Epithelial cell of esophagus (primary cell): ENCODE measurements at regions not wholly inside any gene's neighbourhood (a gene's known extent, or its start where the extent isn't known, plus 50 kb on each side); places are given as distances from the start of the nearest gene placed in this dataset.

Source experiments
- DNase-seq: peaks from one replicate; pipeline ENCODE4 v3.0.0; 2010; ENCODE audit warnings: low read depth
- H3K4me3 ChIP-seq: 2 replicates; pipeline ENCODE4 v1.5.1; 2011; ENCODE audit warnings: mild to moderate bottlenecking, low read length, control low read depth
- CTCF ChIP-seq: IDR thresholded peaks from 2 replicates; pipeline ENCODE4 v1.5.1; 2011; ENCODE audit warnings: low read depth, mild to moderate bottlenecking, low read length, control low read depth, inconsistent platforms; ENCODE audit not compliant: insufficient read depth; ENCODE audit errors: missing control alignments

GRCh38 chr4:119683518-119683917, 54.9 kb upstream of the PDE5A start:
- DNase-seq = no peak
- TF ChIP-seq CTCF = no peak
- no peak overlapping the region for H3K4me3 ChIP-seq

GRCh38 chr4:119682099-119682498, 53.5 kb upstream of the PDE5A start:
- no peak overlapping the region for H3K4me3 ChIP-seq
- no peak for TF ChIP-seq CTCF
- DNase-seq = no peak

GRCh38 chr4:119679251-119679650, 50.6 kb upstream of the PDE5A start:
- no peak for TF ChIP-seq CTCF
- no peak overlapping the region for H3K4me3 ChIP-seq
- DNase-seq = no peak

GRCh38 chr4:119678761-119679160, 50.2 kb upstream of the PDE5A start:
- no peak overlapping the region for H3K4me3 ChIP-seq
- TF ChIP-seq CTCF = no peak
- peak; percentile 33 for DNase-seq
